GM10248 (cell line): ENCODE measurements at regions not wholly inside any gene's neighbourhood (a gene's known extent, or its start where the extent isn't known, plus 50 kb on each side); places are given as distances from the start of the nearest gene placed in this dataset.

Experiments
- CTCF ChIA-PET: fragments of 300-600 bp; sonication (Branson Sonifier 250); formaldehyde crosslinking; extraction: SDS; loops from one replicate; lab custom pipeline; 2021; ENCODE audit warnings: antibody characterized with exemption; lab: Yijun Ruan, JAX
- POLR2A ChIA-PET: fragments of 350-650 bp; sonication (Branson Sonifier 250); formaldehyde crosslinking; extraction: SDS; loops from one replicate; lab custom pipeline; 2020; ENCODE audit warnings: antibody characterized with exemption; lab: Yijun Ruan, JAX
- DNase-seq: peaks from one replicate; pipeline ENCODE4 v3.0.0; 2012; ENCODE audit errors: extremely low spot score
- CTCF ChIP-seq: IDR thresholded peaks from 2 replicates; pipeline ENCODE4 v1.5.1; 2012; ENCODE audit warnings: mild to moderate bottlenecking, low read depth; ENCODE audit errors: extremely low read depth, missing control alignments, control extremely low read depth

DNA sequence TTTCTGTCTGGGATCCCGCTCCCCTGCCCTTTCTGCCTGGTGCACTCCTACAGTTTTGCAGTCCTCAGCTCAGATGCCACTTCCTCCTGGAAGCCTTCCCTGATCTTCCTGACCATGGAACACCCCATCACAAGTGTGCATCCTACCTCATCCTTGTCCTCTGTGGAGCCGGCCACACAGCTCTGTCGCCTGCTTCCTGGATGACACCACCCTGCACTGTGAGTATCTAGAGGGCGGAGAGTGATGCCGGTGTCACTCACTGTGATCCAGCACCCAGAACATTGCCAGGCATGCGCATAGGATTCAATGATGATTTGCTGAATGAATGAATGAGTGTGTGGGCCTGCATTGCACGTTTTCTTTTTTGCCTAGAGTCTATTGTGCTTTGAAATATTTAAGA is 529.9 kb downstream of the TCERG1L start:
- ChIA-PET POLR2A (no interaction called here), CTCF (no interaction called here)
- no peak for TF ChIP-seq CTCF
- DNase-seq, result no peak

GRCh38 chr10:130782467-130782866 is 529.1 kb downstream of the TCERG1L start:
- DNase-seq, result no peak
- no peak for TF ChIP-seq CTCF
- ChIA-PET CTCF (interaction anchor here (0.9 kb wide), 1 partner anchor 12 kb away, joined by 3 read pairs; no protein-coding TSS in a partner anchor), POLR2A (no interaction called here)

- POLR2A ChIA-PET, result no interaction called here
- CTCF ChIA-PET, result no interaction called here
- TF ChIP-seq CTCF, result no peak
- DNase-seq, result no peak
Measured at GRCh38 chr10:130784326-130784725, 527.2 kb downstream of the TCERG1L start.

DNA sequence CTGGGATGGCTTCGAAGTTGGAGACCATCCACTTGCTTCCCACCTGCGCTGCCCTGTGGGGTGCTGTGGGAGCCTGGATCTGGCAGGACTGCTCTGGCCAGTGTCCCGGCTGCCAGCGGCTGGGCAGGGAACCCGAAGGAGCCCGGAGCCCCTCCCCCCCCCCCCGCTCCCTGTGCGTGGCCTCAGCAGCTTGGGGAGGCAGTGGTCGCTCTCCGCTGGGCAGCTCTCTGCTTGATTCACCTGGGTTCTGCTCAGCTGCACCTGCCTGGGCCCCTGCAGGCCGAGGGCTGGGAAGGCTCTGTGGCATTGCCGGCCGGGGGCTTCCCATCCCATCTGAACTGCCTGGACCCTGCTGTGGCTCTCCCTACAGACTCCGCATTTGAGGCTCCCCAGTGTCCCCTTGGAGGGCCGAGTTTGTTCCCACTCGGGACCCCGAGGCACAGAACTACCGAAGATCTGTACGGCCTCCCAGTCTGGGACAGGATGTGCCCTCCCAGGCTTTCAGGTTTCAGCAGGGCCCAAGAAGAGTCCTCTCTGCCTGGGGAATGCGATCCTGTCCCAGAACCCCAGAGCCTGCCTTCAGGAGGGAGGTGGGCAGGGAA is 525.1 kb downstream of the TCERG1L start:
- POLR2A ChIA-PET, result no interaction called here
- no peak for DNase-seq
- CTCF ChIA-PET, result no interaction called here
- no peak for TF ChIP-seq CTCF

GRCh38 chr10:130787243-130787642 is 524.3 kb downstream of the TCERG1L start:
- TF ChIP-seq CTCF, result no peak
- no peak for DNase-seq
- POLR2A ChIA-PET, result no interaction called here
- CTCF ChIA-PET, result no interaction called here

GRCh38 chr10:130787821-130788220 is 523.7 kb downstream of the TCERG1L start:
- no peak for TF ChIP-seq CTCF
- DNase-seq, result no peak
- ChIA-PET CTCF (no interaction called here), POLR2A (no interaction called here)
